ENCODE measurements at regions not wholly inside any gene's neighbourhood (a gene's known extent, or its start where the extent isn't known, plus 50 kb on each side); places are given as distances from the start of the nearest gene placed in this dataset.

- Histone ChIP-seq H3K4me3 (no peak overlapping the region), H3K27me3 (no peaks in the 10 kb centered on the region), H3K9me3 (peaks cover 0 to 13% (median 2%) of the 10 kb centered on the region in 12 donors), H3K36me3 (no peaks in the 10 kb centered on the region), H3K4me1 (no peaks in the 10 kb centered on the region), H3K27ac (no peak overlapping the region)
- ATAC-seq, result no peak
- intact Hi-C loops (cut with DNase I), result no loop called here
- 82 to 92% (median 85%) methylated on average over 1 to 3 of the region's 3 CpGs for WGBS, 4 donors
- TF ChIP-seq POLR2A (IDR thresholded peaks at IDR 0.05) (no peak), CTCF (IDR thresholded peaks at IDR 0.05) (no peak)
- DNase-seq, result no peak
Observed at GRCh38 chr7:3238525-3239210, 62.4 kb upstream of the SDK1 start.

- Histone ChIP-seq H3K36me3 (no peaks in the 10 kb centered on the region), H3K27me3 (no peaks in the 10 kb centered on the region), H3K4me3 (no peak overlapping the region), H3K4me1 (no peaks in the 10 kb centered on the region), H3K9me3 (peaks cover 0 to 13% (median 2%) of the 10 kb centered on the region in 12 donors), H3K27ac (no peak overlapping the region)
- 78 to 86% (median 83%) methylated on average over 12 of the region's 12 CpGs for WGBS, 4 donors
- TF ChIP-seq CTCF (IDR thresholded peaks at IDR 0.05) (no peak), POLR2A (IDR thresholded peaks at IDR 0.05) (no peak)
- ATAC-seq (no peak), DNase-seq (no peak)
- intact Hi-C loops (cut with DNase I), result no loop called here
Observed at GRCh38 chr7:3239291-3239691, 61.8 kb upstream of the SDK1 start.

GRCh38 chr7:3240826-3241430 is 60.1 kb upstream of the SDK1 start:
- WGBS, 4 donors, result 83 to 89% (median 88%) methylated on average over 19 to 25 of the region's 25 CpGs
- no peak overlapping the region for H3K4me3 ChIP-seq
- no peaks in the 10 kb centered on the region for H3K27me3 ChIP-seq
- no peak for DNase-seq
- TF ChIP-seq CTCF (IDR thresholded peaks at IDR 0.05), result no peak
- TF ChIP-seq POLR2A (IDR thresholded peaks at IDR 0.05), result no peak
- no peaks in the 10 kb centered on the region for H3K36me3 ChIP-seq
- no peak for ATAC-seq
- peaks cover 0 to 11% (median 2%) of the 10 kb centered on the region in 12 donors for H3K9me3 ChIP-seq
- no peaks in the 10 kb centered on the region for H3K4me1 ChIP-seq
- H3K27ac ChIP-seq, result no peak overlapping the region
- intact Hi-C loops (cut with DNase I), result no loop called here

DNA sequence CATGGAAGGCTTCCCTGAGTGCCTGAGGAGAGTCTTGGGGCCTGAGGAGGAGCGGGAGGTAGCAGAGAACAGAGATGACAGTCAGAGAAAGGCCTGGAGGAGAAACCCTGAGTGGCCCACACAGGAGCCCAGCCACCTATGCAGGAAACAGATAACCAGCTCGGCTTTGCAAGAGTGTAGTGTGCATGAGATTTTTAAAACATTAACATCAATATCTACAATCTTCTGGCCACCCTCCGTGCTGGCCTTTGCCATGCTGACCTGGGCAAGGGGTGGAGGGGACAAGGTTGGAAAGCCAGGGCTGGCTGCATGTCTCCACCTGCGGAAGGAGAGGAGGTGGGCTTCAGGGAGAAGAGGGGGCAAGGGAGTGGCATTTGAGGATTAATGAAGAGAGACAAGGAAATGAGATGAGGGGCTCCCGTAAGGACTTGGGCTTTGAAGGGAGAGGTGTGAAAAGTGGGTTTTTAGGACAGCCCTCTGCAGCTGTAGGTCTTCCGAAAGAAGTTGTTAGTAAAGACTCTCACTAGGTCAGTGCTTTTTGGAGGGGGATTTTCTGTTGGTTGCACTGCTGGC is 59.3 kb upstream of the SDK1 start:
- no peak for ATAC-seq
- H3K27ac ChIP-seq, result no peak overlapping the region
- WGBS, 4 donors, result 79 to 84% (median 84%) methylated on average over 6 of the region's 6 CpGs
- H3K27me3 ChIP-seq, result no peaks in the 10 kb centered on the region
- intact Hi-C loops (cut with DNase I), result no loop called here
- H3K4me3 ChIP-seq, result no peak overlapping the region
- no peaks in the 10 kb centered on the region for H3K4me1 ChIP-seq
- H3K36me3 ChIP-seq, result no peaks in the 10 kb centered on the region
- TF ChIP-seq CTCF (IDR thresholded peaks at IDR 0.05) (no peak), POLR2A (IDR thresholded peaks at IDR 0.05) (no peak)
- H3K9me3 ChIP-seq, result peaks cover 0 to 3% (median 0%) of the 10 kb centered on the region in 12 donors
- DNase-seq, result no peak
